Liver (tissue), 8 donors: ENCODE measurements at regions not wholly inside any gene's neighbourhood (a gene's known extent, or its start where the extent isn't known, plus 50 kb on each side); places are given as distances from the start of the nearest gene placed in this dataset.

ENCODE experiments used
- DNase-seq: peaks from one replicate; pipeline ENCODE4 v3.0.0-alpha.2; 2017; ENCODE audit warnings: low spot score
- H3K27ac ChIP-seq, 2 donors: one replicate each; pipeline ENCODE4 v1.7.0; 2013; ENCODE audit warnings: inconsistent platforms in 2 of 2, low read length in 2 of 2, control low read depth in 1 of 2, low read depth in 1 of 2, mild to moderate bottlenecking in 1 of 2
- H3K27me3 ChIP-seq, 4 donors: one replicate each; pipeline versions ENCODE4 v1.6.1 to v1.7.0; 2013; ENCODE audit warnings: low read length in 3 of 4, inconsistent platforms in 1 of 4, mild to moderate bottlenecking in 1 of 4, moderate library complexity in 1 of 4; ENCODE audit not compliant: control insufficient read depth in 4 of 4, insufficient read depth in 4 of 4
- H3K36me3 ChIP-seq, 4 donors: one replicate each; pipeline versions ENCODE4 v1.6.1 to v1.7.0; 2013; ENCODE audit warnings: low read length in 3 of 4, mild to moderate bottlenecking in 3 of 4, low read depth in 1 of 4, moderate library complexity in 1 of 4; ENCODE audit not compliant: control insufficient read depth in 4 of 4, insufficient read depth in 3 of 4
- H3K4me1 ChIP-seq, 4 donors: one replicate each; pipeline versions ENCODE4 v1.6.1 to v1.7.0; 2013; ENCODE audit warnings: low read length in 3 of 4, mild to moderate bottlenecking in 3 of 4, moderate library complexity in 1 of 4; ENCODE audit not compliant: control insufficient read depth in 4 of 4, insufficient read depth in 4 of 4
- H3K4me3 ChIP-seq, 3 donors: one replicate each; pipeline versions ENCODE4 v1.6.1 to v1.7.0; 2013; ENCODE audit warnings: low read length in 3 of 3, control low read depth in 1 of 3, low read depth in 1 of 3, mild to moderate bottlenecking in 1 of 3
- H3K9ac ChIP-seq, 2 donors: one replicate each; pipeline ENCODE4 v1.7.0; 2013; ENCODE audit warnings: low read length in 2 of 2, mild to moderate bottlenecking in 2 of 2, moderate library complexity in 2 of 2, control low read depth in 1 of 2, low read depth in 1 of 2
- H3K9me3 ChIP-seq, 4 donors: one replicate each; pipeline versions ENCODE4 v1.6.1 to v1.7.0; 2013; ENCODE audit warnings: low read length in 3 of 4; ENCODE audit not compliant: control insufficient read depth in 4 of 4
- EGR1 ChIP-seq, 2 donors: IDR thresholded peaks; 2 replicates each; pipeline ENCODE4 v1.6.1; 2016 to 2018; ENCODE audit warnings: antibody characterized with exemption in 2 of 2, low read depth in 2 of 2
- FOXA1 ChIP-seq: IDR thresholded peaks from 2 replicates; pipeline ENCODE4 v1.6.1; 2016; ENCODE audit warnings: antibody characterized with exemption
- FOXA2 ChIP-seq: IDR thresholded peaks from 2 replicates; pipeline ENCODE4 v1.6.1; 2016; ENCODE audit warnings: antibody characterized with exemption
- GABPA ChIP-seq, 2 donors: IDR thresholded peaks in 1 of 2; conservative IDR thresholded peaks in 1 of 2; 2 replicates each; pipeline ENCODE4 v1.6.1; 2016; ENCODE audit warnings: antibody characterized with exemption in 2 of 2, mild to moderate bottlenecking in 1 of 2, moderate library complexity in 1 of 2
- HNF4A ChIP-seq, 2 donors: conservative IDR thresholded peaks; 2 replicates each; pipeline ENCODE4 v1.6.1; 2016; ENCODE audit warnings: antibody characterized with exemption in 2 of 2, mild to moderate bottlenecking in 2 of 2
- HNF4G ChIP-seq: IDR thresholded peaks from 2 replicates; pipeline ENCODE4 v1.6.1; 2016; ENCODE audit warnings: antibody characterized with exemption
- JUND ChIP-seq, 2 donors: IDR thresholded peaks; 2 replicates each; pipeline ENCODE4 v1.6.1; 2016; ENCODE audit warnings: antibody characterized with exemption in 2 of 2
- MAX ChIP-seq: IDR thresholded peaks from 2 replicates; pipeline ENCODE4 v1.6.1; 2016; ENCODE audit warnings: antibody characterized with exemption
- NR2F2 ChIP-seq: IDR thresholded peaks from 2 replicates; pipeline ENCODE4 v1.6.1; 2016; ENCODE audit warnings: antibody characterized with exemption
- RAD21 ChIP-seq, 2 donors: IDR thresholded peaks; 2 replicates each; pipeline ENCODE4 v1.6.1; 2016; ENCODE audit warnings: antibody characterized with exemption in 2 of 2, mild to moderate bottlenecking in 2 of 2
- REST ChIP-seq: IDR thresholded peaks from 2 replicates; pipeline ENCODE4 v1.6.1; 2016; ENCODE audit warnings: antibody characterized with exemption, mild to moderate bottlenecking
- RXRA ChIP-seq, 2 donors: IDR thresholded peaks; 2 replicates each; pipeline ENCODE4 v1.6.1; 2017 to 2018; ENCODE audit warnings: antibody characterized with exemption in 2 of 2, mild to moderate bottlenecking in 1 of 2
- SP1 ChIP-seq: IDR thresholded peaks from 2 replicates; pipeline ENCODE4 v1.6.1; 2018; ENCODE audit warnings: antibody characterized with exemption, mild to moderate bottlenecking
- TAF1 ChIP-seq: conservative IDR thresholded peaks from 2 replicates; pipeline ENCODE4 v1.6.1; 2016; ENCODE audit warnings: antibody characterized with exemption, mild to moderate bottlenecking
- YY1 ChIP-seq: IDR thresholded peaks from 2 replicates; pipeline ENCODE4 v1.6.1; 2016; ENCODE audit warnings: antibody characterized with exemption, mild to moderate bottlenecking
- WGBS: extraction: QIAGEN DNeasy Blood & Tissue Kit; methylation state at CpG from one replicate; pipeline ENCODE4 v1.1.7; 2013; 5-methylcytosine and 5-hydroxymethylcytosine counted together
- TF ChIP-seq, protein P1 (sequence below): fragments of 150-350 bp; IDR thresholded peaks from 2 replicates; pipeline ENCODE4 v1.5.1; 2017; ENCODE audit warnings: improper control_type of control experiment, low read depth, low read length; ENCODE audit not compliant: missing input control
- TF ChIP-seq, protein P2 (sequence below): IDR thresholded peaks from 2 replicates; pipeline ENCODE4 v1.6.1; 2016; ENCODE audit warnings: antibody characterized with exemption
- TF ChIP-seq, protein P3 (sequence below): IDR thresholded peaks from 2 replicates; pipeline ENCODE4 v1.6.1; 2016; ENCODE audit warnings: antibody characterized with exemption
- donor health status: healthy.
- donor health status: healthy.
- donor health status: healthy.
- donor health status: healthy.
- donor health status: healthy.

DNA sequence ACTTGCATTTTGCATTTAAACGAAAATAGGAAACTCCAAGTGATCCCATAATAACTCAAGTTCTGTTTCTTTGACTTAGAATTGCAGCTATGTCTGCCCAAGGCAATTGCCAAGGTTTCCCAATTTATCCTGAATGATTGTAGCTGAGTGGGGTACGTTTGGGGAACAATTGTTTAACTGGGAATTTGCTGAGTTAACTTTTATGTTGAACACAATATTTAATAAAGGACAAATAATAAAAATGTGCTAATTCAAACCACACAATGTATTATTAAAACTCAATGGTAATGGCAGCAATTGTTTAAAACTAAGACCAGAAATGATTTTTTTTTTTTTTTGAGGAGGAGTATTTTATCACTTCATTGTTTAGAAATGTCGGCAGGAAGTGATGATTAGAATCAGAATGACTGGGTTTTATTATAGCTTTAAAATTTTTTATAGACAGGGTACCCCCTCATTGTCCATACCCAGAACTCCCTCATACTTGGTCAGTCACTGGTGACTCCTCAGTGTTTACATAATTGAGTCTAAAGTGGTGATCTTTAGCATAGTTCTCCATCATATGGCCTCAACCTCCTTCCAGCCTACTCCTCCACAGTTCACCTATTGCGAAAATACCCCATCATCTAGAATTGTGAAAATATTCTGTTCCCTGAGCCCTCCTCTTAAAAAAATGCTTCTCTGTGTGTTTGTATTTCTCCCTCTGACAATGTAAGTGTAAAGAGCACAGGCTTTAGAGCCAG is 389.2 kb upstream of the CITED2 start:
- H3K9ac ChIP-seq = no peak overlapping the region
- H3K27me3 ChIP-seq = no peaks in the 10 kb centered on the region
- no peak for DNase-seq
- H3K9me3 ChIP-seq = no peaks in the 10 kb centered on the region
- H3K27ac ChIP-seq = peak overlapping the region in 1 of 2 donors; percentile 45
- 87% methylated on average over 4 of the region's 4 CpGs for WGBS
- peaks cover 0 to 3% (median 0%) of the 10 kb centered on the region in 4 donors for H3K4me1 ChIP-seq
- no peak overlapping the region for H3K4me3 ChIP-seq
- H3K36me3 ChIP-seq = no peaks in the 10 kb centered on the region
- TF ChIP-seq TAF1 = no peak
- no peak for TF ChIP-seq YY1
- TF ChIP-seq HNF4G = no peak

DNA sequence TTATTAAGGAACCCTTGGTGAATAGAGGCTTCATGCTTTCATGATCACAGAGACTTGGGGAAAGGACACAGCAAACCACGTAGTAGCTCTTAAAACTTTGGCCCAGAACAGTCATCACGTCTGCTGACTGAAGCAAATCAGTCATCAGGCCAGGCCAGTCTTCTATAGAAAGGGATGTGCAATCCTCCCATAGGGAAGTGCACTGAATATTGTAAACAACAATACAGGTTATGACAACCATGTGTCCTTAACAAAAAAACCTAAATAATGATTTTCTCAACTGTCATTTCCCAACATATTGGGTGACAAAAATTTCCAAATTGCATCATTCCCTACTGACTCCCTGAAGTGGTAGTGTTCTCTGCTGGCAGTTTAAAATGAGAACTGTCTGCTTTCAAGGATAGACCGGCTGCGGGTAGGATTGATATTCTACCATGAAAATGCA is 388.2 kb upstream of the CITED2 start:
- H3K27ac ChIP-seq = no peak overlapping the region
- H3K9ac ChIP-seq = no peak overlapping the region
- no peaks in the 10 kb centered on the region for H3K27me3 ChIP-seq
- peaks cover 0 to 5% (median 5%) of the 10 kb centered on the region in 4 donors for H3K4me1 ChIP-seq
- TF ChIP-seq MAX (no peak), GABPA (IDR thresholded peaks at IDR 0.05 in 1 of 2, conservative IDR thresholded peaks at IDR 0.05 in 1 of 2) (no peak), EGR1 (IDR thresholded peaks at IDR 0.05; ENCODE audit: low read depth in 2 of 2) (no peak), HNF4G (no peak), YY1 (no peak), JUND (IDR thresholded peaks at IDR 0.05) (no peak), NR2F2 (no peak), FOXA1 (no peak), FOXA2 (no peak), RAD21 (IDR thresholded peaks at IDR 0.05) (peak; percentile 41 to 58), RXRA (IDR thresholded peaks at IDR 0.05) (peak in 1 of 2 donors; percentile 22), SP1 (no peak), REST (no peak), HNF4A (conservative IDR thresholded peaks at IDR 0.05) (peak in 1 of 2 donors; percentile 7), TAF1 (no peak)
- TF ChIP-seq, protein P1, sequence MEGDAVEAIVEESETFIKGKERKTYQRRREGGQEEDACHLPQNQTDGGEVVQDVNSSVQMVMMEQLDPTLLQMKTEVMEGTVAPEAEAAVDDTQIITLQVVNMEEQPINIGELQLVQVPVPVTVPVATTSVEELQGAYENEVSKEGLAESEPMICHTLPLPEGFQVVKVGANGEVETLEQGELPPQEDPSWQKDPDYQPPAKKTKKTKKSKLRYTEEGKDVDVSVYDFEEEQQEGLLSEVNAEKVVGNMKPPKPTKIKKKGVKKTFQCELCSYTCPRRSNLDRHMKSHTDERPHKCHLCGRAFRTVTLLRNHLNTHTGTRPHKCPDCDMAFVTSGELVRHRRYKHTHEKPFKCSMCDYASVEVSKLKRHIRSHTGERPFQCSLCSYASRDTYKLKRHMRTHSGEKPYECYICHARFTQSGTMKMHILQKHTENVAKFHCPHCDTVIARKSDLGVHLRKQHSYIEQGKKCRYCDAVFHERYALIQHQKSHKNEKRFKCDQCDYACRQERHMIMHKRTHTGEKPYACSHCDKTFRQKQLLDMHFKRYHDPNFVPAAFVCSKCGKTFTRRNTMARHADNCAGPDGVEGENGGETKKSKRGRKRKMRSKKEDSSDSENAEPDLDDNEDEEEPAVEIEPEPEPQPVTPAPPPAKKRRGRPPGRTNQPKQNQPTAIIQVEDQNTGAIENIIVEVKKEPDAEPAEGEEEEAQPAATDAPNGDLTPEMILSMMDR = no peak
- TF ChIP-seq, protein P2, sequence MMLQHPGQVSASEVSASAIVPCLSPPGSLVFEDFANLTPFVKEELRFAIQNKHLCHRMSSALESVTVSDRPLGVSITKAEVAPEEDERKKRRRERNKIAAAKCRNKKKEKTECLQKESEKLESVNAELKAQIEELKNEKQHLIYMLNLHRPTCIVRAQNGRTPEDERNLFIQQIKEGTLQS = peak; percentile 45
- TF ChIP-seq, protein P3, sequence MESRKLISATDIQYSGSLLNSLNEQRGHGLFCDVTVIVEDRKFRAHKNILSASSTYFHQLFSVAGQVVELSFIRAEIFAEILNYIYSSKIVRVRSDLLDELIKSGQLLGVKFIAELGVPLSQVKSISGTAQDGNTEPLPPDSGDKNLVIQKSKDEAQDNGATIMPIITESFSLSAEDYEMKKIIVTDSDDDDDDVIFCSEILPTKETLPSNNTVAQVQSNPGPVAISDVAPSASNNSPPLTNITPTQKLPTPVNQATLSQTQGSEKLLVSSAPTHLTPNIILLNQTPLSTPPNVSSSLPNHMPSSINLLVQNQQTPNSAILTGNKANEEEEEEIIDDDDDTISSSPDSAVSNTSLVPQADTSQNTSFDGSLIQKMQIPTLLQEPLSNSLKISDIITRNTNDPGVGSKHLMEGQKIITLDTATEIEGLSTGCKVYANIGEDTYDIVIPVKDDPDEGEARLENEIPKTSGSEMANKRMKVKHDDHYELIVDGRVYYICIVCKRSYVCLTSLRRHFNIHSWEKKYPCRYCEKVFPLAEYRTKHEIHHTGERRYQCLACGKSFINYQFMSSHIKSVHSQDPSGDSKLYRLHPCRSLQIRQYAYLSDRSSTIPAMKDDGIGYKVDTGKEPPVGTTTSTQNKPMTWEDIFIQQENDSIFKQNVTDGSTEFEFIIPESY = no peak
- H3K4me3 ChIP-seq = no peak overlapping the region
- WGBS = 66% methylated on average over 4 of the region's 4 CpGs
- no peaks in the 10 kb centered on the region for H3K36me3 ChIP-seq
- H3K9me3 ChIP-seq = no peaks in the 10 kb centered on the region
- no peak for DNase-seq
